Fibroblast of pulmonary artery (primary cell): ENCODE measurements at regions not wholly inside any gene's neighbourhood (a gene's known extent, or its start where the extent isn't known, plus 50 kb on each side); places are given as distances from the start of the nearest gene placed in this dataset.

Experiments
- DNase-seq: peaks from one replicate; pipeline ENCODE4 v3.0.0-alpha.2; 2010; ENCODE audit warnings: low read depth
- H3K4me3 ChIP-seq: replicated peaks from 2 replicates; pipeline ENCODE4 v1.5.1; 2011; ENCODE audit warnings: low read depth, mild to moderate bottlenecking, control low read depth, low read length, moderate library complexity
- TF ChIP-seq, protein P1 (sequence below): IDR thresholded peaks from 2 replicates; pipeline ENCODE4 v1.5.1; 2011; ENCODE audit warnings: mild to moderate bottlenecking, control low read depth, low read length, inconsistent platforms; ENCODE audit errors: missing control alignments

DNA sequence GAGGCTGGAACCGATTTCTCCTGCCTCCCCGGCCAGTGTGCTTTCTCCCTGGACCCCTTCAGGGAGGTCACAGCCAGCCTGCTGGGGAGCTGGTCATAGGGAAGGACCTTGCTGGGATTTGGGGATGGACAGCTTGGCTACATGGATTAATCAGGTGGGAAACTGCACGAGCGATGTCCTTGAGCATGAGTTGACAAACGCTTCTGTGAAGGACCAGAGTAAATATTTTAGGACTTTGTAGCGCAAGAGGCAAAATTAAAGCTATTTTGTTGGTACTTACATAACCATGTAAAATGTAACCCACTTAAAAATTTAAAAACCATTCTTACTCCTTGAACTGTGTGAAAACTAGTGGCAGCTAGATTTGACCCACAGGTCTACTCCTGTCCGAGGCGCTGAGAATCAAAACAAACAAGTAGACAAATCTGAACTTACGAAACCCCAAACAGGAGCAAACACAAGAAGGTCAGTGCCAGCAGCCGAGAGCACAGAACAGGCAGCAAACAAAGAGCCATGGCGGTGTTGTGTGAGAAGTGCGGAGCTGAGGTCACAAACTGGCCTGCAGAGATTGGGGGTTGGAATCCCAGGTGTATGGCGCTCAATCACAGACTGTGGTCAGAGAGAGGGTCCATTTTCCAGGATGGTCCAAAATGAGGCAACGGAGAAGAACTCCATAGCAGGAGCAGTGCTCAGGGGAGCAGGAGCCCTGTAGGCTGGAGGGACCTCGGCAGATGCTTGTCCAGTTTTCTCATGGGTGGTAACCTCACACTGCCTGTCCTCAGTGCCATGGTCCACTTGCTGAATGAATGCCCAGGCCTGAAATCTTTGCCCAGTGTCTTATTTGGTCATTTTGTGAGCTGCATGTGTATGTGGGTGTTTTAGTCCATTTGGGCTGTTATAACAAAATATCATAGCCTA lies 79.2 kb upstream of the CLMN start:
- no peak overlapping the region for H3K4me3 ChIP-seq
- DNase-seq, result no peak
- TF ChIP-seq, protein P1, sequence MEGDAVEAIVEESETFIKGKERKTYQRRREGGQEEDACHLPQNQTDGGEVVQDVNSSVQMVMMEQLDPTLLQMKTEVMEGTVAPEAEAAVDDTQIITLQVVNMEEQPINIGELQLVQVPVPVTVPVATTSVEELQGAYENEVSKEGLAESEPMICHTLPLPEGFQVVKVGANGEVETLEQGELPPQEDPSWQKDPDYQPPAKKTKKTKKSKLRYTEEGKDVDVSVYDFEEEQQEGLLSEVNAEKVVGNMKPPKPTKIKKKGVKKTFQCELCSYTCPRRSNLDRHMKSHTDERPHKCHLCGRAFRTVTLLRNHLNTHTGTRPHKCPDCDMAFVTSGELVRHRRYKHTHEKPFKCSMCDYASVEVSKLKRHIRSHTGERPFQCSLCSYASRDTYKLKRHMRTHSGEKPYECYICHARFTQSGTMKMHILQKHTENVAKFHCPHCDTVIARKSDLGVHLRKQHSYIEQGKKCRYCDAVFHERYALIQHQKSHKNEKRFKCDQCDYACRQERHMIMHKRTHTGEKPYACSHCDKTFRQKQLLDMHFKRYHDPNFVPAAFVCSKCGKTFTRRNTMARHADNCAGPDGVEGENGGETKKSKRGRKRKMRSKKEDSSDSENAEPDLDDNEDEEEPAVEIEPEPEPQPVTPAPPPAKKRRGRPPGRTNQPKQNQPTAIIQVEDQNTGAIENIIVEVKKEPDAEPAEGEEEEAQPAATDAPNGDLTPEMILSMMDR, result no peak

DNA sequence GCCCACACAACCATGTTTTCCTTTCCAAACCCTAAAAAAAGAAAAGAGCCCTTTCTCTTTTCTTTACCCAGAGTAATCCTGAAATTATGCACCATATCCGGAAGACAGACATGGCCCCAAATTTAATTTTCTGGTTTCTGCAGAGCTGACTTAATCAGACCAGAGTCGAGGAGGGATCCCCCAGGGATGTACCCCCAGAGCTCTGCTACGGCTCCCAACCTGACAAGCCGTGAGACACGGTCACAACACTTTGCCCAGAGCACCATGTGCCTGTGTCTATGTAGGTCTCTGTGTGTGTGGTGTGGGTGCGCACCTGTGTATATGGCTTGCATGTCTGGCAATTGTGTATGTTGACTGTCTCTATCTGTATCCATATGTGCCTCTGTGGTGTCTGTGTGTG lies 77.6 kb upstream of the CLMN start:
- no peak for DNase-seq

DNA sequence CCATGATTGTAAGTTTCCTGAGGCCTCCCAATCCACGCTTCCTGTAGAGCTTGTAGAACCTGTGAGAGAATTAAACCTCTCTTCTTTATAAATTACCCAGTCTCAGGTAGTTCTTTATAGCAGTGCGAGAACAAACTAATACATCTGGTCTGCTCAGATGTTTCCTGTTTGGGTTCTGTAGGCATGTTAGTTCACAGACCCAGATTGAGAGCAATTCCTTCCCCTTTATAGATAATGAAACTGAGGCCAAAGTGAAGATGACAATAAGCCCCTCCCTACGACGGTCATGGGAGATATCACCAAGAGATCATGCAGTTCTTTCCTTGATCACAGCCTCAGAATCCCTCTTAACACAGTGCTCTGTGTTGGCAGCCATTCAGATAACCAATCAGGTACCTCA lies 76.5 kb upstream of the CLMN start:
- H3K4me3 ChIP-seq, result no peak overlapping the region
- TF ChIP-seq, protein P1, result no peak
- DNase-seq, result no peak

More for the DNA sequence above, 77.6 kb upstream of the CLMN start:
- TF ChIP-seq, protein P1, result no peak
- no peak overlapping the region for H3K4me3 ChIP-seq

DNA sequence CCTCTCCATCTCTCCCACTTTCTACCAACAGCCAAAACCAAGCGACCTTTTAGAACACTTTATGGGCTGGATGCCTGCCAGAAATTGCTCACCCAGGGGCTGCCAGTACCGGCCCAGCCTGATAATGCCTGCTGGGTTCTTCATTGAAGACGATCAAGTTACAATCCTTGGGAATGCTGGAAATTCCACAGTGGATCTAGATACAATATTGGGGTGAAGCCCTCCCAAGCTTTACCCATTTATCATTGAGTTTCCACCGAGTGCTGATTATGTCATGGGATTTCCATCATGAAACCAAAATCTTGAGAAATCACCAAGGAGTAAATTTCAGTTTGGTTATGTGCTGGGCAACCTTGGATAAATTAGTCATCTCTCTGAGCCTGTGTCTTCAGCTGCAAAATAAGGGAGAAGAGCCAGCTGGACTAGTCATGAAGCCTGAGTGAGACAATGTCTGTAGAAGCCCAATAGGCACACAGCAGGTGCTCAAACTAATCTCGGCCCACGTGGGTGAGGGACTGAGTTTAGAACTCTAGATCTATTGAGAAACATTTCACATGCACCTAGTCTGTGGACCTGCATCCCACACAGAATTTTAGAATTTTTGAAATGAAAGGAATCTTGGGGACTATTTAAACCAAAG lies 75.5 kb upstream of the CLMN start:
- no peak for DNase-seq
- TF ChIP-seq, protein P1, result no peak
- H3K4me3 ChIP-seq, result no peak overlapping the region

- no peak overlapping the region for H3K4me3 ChIP-seq
- no peak for DNase-seq
- TF ChIP-seq, protein P1, result no peak
Observed at GRCh38 chr14:95394297-95395097, 74.8 kb upstream of the CLMN start.

DNA sequence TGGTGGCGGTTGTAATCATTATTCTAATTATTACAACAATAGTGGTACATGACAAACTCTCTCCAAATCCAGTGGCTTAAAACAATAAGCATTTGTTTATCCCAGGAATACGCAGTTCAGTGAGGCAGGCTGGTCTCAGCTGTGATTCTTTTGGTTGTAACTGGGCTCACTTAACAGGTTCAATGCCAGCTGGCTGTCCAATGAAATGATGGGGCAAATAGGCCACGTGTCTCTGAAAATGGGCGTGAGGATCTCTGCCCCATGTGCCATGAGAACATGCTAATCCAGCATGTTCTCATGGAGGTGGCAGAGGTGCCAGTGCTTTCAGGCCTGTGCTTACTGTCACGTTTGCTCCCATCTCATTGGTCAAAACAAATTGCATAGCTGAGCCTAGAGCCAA lies 73.1 kb upstream of the CLMN start:
- TF ChIP-seq, protein P1, result no peak
- H3K4me3 ChIP-seq, result no peak overlapping the region
- no peak for DNase-seq
